ENCODE measurements at regions not wholly inside any gene's neighbourhood (a gene's known extent, or its start where the extent isn't known, plus 50 kb on each side); places are given as distances from the start of the nearest gene placed in this dataset.

DNA sequence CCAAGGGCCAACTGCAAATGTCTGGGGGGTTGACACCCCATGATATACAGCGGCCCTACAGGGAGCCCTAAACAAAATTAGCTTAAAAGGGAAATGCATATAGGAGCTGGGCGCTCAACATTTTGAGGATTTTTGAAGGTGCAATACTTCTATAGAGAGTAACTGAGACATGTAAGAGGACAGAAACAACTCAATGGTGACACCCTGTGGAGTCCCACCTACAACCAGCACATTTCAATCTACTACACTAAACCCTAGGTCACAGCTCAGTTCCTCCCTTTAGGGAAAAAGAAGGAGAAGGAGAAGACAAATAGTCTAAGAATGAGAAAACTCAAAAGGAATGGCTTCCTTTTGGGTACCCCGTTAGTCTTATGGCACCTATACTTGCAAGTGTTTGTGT is 1010.5 kb upstream of the NOVA1 start:
- TF ChIP-seq CTCF (optimal IDR thresholded peaks at IDR 0.05 in 1 of 3, IDR thresholded peaks at IDR 0.05 in 1 of 3, conservative IDR thresholded peaks at IDR 0.05 in 1 of 3; ENCODE audit: extremely low read depth in 1 of 3, insufficient read depth in 2 of 3, low read length in 3 of 3) (no peak), EZH2 (IDR thresholded peaks at IDR 0.05; ENCODE audit: low read length) (no peak)

Measured in keratinocyte (primary cell).